ENCODE measurements at regions not wholly inside any gene's neighbourhood (a gene's known extent, or its start where the extent isn't known, plus 50 kb on each side); places are given as distances from the start of the nearest gene placed in this dataset.

- ChIA-PET POLR2A (no interaction called here), CTCF (no interaction called here), RAD21 (ENCODE audit: low non-redundant PET in 1 of 2, low total read pairs in 2 of 2, uncharacterized antibody in 2 of 2, unreplicated experiment in 2 of 2) (no interaction called here)
- H3K4me1 ChIP-seq (ENCODE audit: control insufficient read depth in 1 of 2, insufficient read depth in 2 of 2, low read length in 2 of 2) = no peaks in the 10 kb centered on the region
- H3K9me3 ChIP-seq (ENCODE audit: control insufficient read depth in 1 of 2, insufficient read depth in 1 of 2, low read depth in 1 of 2, low read length in 2 of 2) = no peaks in the 10 kb centered on the region
- no peak overlapping the region for H2AFZ ChIP-seq (ENCODE audit: low read depth, low read length, poor library complexity, severe bottlenecking)
- BruUV-seq (replicated peaks) = no TSS peak
- intact Hi-C loops (cut with micrococcal nuclease) = no loop called here
- TF ChIP-seq CTCF (IDR thresholded peaks at IDR 0.05 in 2 of 3, conservative IDR thresholded peaks at IDR 0.05 in 1 of 3; ENCODE audit: borderline replicate concordance in 1 of 3, insufficient read depth in 1 of 3, low read depth in 2 of 3, low read length in 2 of 3) (no peak), EZH2phosphoT487 (IDR thresholded peaks at IDR 0.05; ENCODE audit: borderline replicate concordance) (no peak), SRF (IDR thresholded peaks at IDR 0.05; ENCODE audit: low read depth) (no peak), ZFX (IDR thresholded peaks at IDR 0.05) (no peak), RAD21 (IDR thresholded peaks at IDR 0.05; ENCODE audit: low read depth) (no peak), ATF3 (IDR thresholded peaks at IDR 0.05) (no peak), SIN3A (IDR thresholded peaks at IDR 0.05; ENCODE audit: low read depth) (no peak), SP1 (IDR thresholded peaks at IDR 0.05; ENCODE audit: low read depth) (no peak), JUND (IDR thresholded peaks at IDR 0.05) (no peak), ELF1 (IDR thresholded peaks at IDR 0.05; ENCODE audit: borderline replicate concordance, low read depth) (no peak)
- ATAC-seq = no peak
- H4K20me1 ChIP-seq (ENCODE audit: insufficient read depth) = no peaks in the 10 kb centered on the region
- no peaks in the 10 kb centered on the region for H3K36me3 ChIP-seq (ENCODE audit: control insufficient read depth in 1 of 2, insufficient read depth in 2 of 2, low read length in 2 of 2)
- no peak overlapping the region for H3K9ac ChIP-seq (ENCODE audit: low read length)
- H3K27me3 ChIP-seq (ENCODE audit: insufficient read depth, low read length) = no peaks in the 10 kb centered on the region
- H3K27ac ChIP-seq (ENCODE audit: low read depth, low read length) = no peak overlapping the region
- DNase-seq (ENCODE audit: low read depth, low spot score) = no peak
- H3K9me2 ChIP-seq (ENCODE audit: insufficient read depth) = no peaks in the 10 kb centered on the region
- H3K4me2 ChIP-seq (ENCODE audit: low read length) = no peak overlapping the region
- no peaks in the 10 kb centered on the region for H3K79me2 ChIP-seq (ENCODE audit: insufficient read depth, low read length)
- H3K4me3 ChIP-seq (replicated peaks in 1 of 2; ENCODE audit: low read depth in 1 of 2, low read length in 2 of 2) = no peak overlapping the region
Measured at GRCh38 chr3:27844052-27844675, 122.0 kb upstream of the EOMES start.
